Keratinocyte (primary cell): ENCODE measurements at regions not wholly inside any gene's neighbourhood (a gene's known extent, or its start where the extent isn't known, plus 50 kb on each side); places are given as distances from the start of the nearest gene placed in this dataset.

Experiments
- DNase-seq: peaks from one replicate; pipeline ENCODE4 v3.0.0-alpha.2; 2011; ENCODE audit warnings: low read depth, missing footprints, low spot score
- FAIRE-seq: peaks from 2 replicates; lab custom pipeline; 2011; peaks lifted over from hg19 to GRCh38; lab: Jason Lieb, UNC
- H2AFZ ChIP-seq: 2 replicates; pipeline ENCODE4 v1.6.0; 2012; ENCODE audit warnings: low read length, control low read depth, inconsistent platforms; ENCODE audit not compliant: control insufficient read depth
- H3K27ac ChIP-seq: 2 replicates; pipeline ENCODE4 v1.5.1; 2011; ENCODE audit warnings: low read length; ENCODE audit not compliant: control insufficient read depth, insufficient read depth
- H3K27me3 ChIP-seq: 3 replicates; pipeline ENCODE4 v1.6.0; 2011; ENCODE audit warnings: low read length; ENCODE audit not compliant: control insufficient read depth, insufficient read depth; ENCODE audit errors: extremely low read depth
- H3K36me3 ChIP-seq, 2 experiments: 2 replicates in 1 of 2; 3 replicates in 1 of 2; pipeline ENCODE4 v1.5.1; 2011; ENCODE audit warnings: low read length in 2 of 2, mild to moderate bottlenecking in 1 of 2; ENCODE audit not compliant: control insufficient read depth in 2 of 2, insufficient read depth in 2 of 2; ENCODE audit errors: extremely low read depth in 1 of 2
- H3K4me1 ChIP-seq: 3 replicates; pipeline ENCODE4 v1.5.1; 2011; ENCODE audit warnings: low read length; ENCODE audit not compliant: control insufficient read depth, insufficient read depth; ENCODE audit errors: extremely low read depth
- H3K4me2 ChIP-seq: 3 replicates; pipeline ENCODE4 v1.6.0; 2011; ENCODE audit warnings: low read depth, low read length; ENCODE audit not compliant: control insufficient read depth, insufficient read depth; ENCODE audit errors: extremely low read depth
- H3K4me3 ChIP-seq, 3 experiments: fragments of 200-600 bp in 1 of 3; sonication (generic) in 1 of 3; 2 replicates in 2 of 3; 3 replicates in 1 of 3; pipeline ENCODE4 v1.5.1; 2011 to 2016; ENCODE audit warnings: low read length in 3 of 3, mild to moderate bottlenecking in 3 of 3, control low read depth in 2 of 3, inconsistent platforms in 1 of 3, low read depth in 1 of 3, mixed read lengths in 1 of 3, mixed run types in 1 of 3, moderate library complexity in 1 of 3; ENCODE audit not compliant: control insufficient read depth in 2 of 3, insufficient read depth in 2 of 3; ENCODE audit errors: extremely low read depth in 1 of 3
- H3K79me2 ChIP-seq: 2 replicates; pipeline ENCODE4 v1.6.0; 2012; ENCODE audit warnings: low read length; ENCODE audit not compliant: control insufficient read depth, insufficient read depth
- H3K9ac ChIP-seq: 3 replicates; pipeline ENCODE4 v1.6.0; 2011; ENCODE audit warnings: low read length; ENCODE audit not compliant: control insufficient read depth, insufficient read depth; ENCODE audit errors: extremely low read depth
- H3K9me1 ChIP-seq: 3 replicates; pipeline ENCODE4 v1.6.0; 2011; ENCODE audit warnings: low read length; ENCODE audit not compliant: control insufficient read depth, insufficient read depth; ENCODE audit errors: extremely low read depth
- H3K9me3 ChIP-seq: 2 replicates; pipeline ENCODE4 v1.5.1; 2012; ENCODE audit warnings: low read depth, low read length; ENCODE audit not compliant: control insufficient read depth
- H4K20me1 ChIP-seq: 3 replicates; pipeline ENCODE4 v1.6.0; 2011; ENCODE audit warnings: low read length; ENCODE audit not compliant: control insufficient read depth, insufficient read depth; ENCODE audit errors: extremely low read depth
- CTCF ChIP-seq, 3 experiments: IDR thresholded peaks in 1 of 3; conservative IDR thresholded peaks in 1 of 3; optimal IDR thresholded peaks in 1 of 3; 2 replicates in 2 of 3; 3 replicates in 1 of 3; pipeline versions ENCODE3 to v1.5.1; 2011; ENCODE audit warnings: low read length in 3 of 3, mild to moderate bottlenecking in 3 of 3, moderate library complexity in 2 of 3, control low read depth in 1 of 3, inconsistent platforms in 1 of 3; ENCODE audit not compliant: insufficient read depth in 2 of 3; ENCODE audit errors: extremely low read depth in 1 of 3
- EZH2 ChIP-seq: IDR thresholded peaks from one replicate; pipeline ENCODE4 v1.6.1; 2012; ENCODE audit warnings: inconsistent platforms, mild to moderate bottlenecking, low read length, moderate library complexity
- dilution Hi-C: fragments of 300-500 bp; cut with MboI; formaldehyde crosslinking; loops from one replicate; pipeline ENCODE4 v1.7.0; 2020; ENCODE audit warnings: low sequenced_read_pairs; ENCODE audit not compliant: extremely low pct_ligation_motif_present

GRCh38 chr2:71930049-71930681 lies 217.5 kb downstream of the CYP26B1 start:
- no peak for FAIRE-seq
- dilution Hi-C loops: no loop called here
- H3K4me3 ChIP-seq: no peak overlapping the region
- H3K36me3 ChIP-seq: no peaks in the 10 kb centered on the region
- H3K9me1 ChIP-seq: no peaks in the 10 kb centered on the region
- no peak overlapping the region for H3K9ac ChIP-seq
- TF ChIP-seq CTCF (optimal IDR thresholded peaks at IDR 0.05 in 1 of 3, IDR thresholded peaks at IDR 0.05 in 1 of 3, conservative IDR thresholded peaks at IDR 0.05 in 1 of 3; ENCODE audit: extremely low read depth in 1 of 3, insufficient read depth in 2 of 3, low read length in 3 of 3) (no peak), EZH2 (no peak)
- peaks cover 8% of the 10 kb centered on the region for H3K4me1 ChIP-seq
- H4K20me1 ChIP-seq: no peaks in the 10 kb centered on the region
- H3K27me3 ChIP-seq: no peaks in the 10 kb centered on the region
- H3K9me3 ChIP-seq: no peaks in the 10 kb centered on the region
- H3K79me2 ChIP-seq: no peaks in the 10 kb centered on the region
- no peak for DNase-seq
- no peak overlapping the region for H3K4me2 ChIP-seq
- no peak overlapping the region for H3K27ac ChIP-seq
- no peak overlapping the region for H2AFZ ChIP-seq

- FAIRE-seq: no peak
- no peak for TF ChIP-seq EZH2
- no peak for TF ChIP-seq CTCF (optimal IDR thresholded peaks at IDR 0.05 in 1 of 3, IDR thresholded peaks at IDR 0.05 in 1 of 3, conservative IDR thresholded peaks at IDR 0.05 in 1 of 3; ENCODE audit: extremely low read depth in 1 of 3, insufficient read depth in 2 of 3, low read length in 3 of 3)
- Histone ChIP-seq H3K4me1 (peaks cover 5% of the 10 kb centered on the region), H3K9me3 (no peaks in the 10 kb centered on the region), H3K79me2 (no peaks in the 10 kb centered on the region), H2AFZ (no peak overlapping the region), H3K4me3 (no peak overlapping the region), H3K27me3 (no peaks in the 10 kb centered on the region), H3K9ac (no peak overlapping the region), H3K36me3 (no peaks in the 10 kb centered on the region), H3K4me2 (no peak overlapping the region), H4K20me1 (no peaks in the 10 kb centered on the region), H3K27ac (no peak overlapping the region), H3K9me1 (no peaks in the 10 kb centered on the region)
- dilution Hi-C loops: no loop called here
- no peak for DNase-seq
Measured at GRCh38 chr2:71929482-71929772, 218.2 kb downstream of the CYP26B1 start.
